Ascending aorta (tissue), 2 donors: ENCODE measurements at regions not wholly inside any gene's neighbourhood (a gene's known extent, or its start where the extent isn't known, plus 50 kb on each side); places are given as distances from the start of the nearest gene placed in this dataset.
"Not testable (repeated sequence)": the region's sequence is repeated elsewhere in the genome, so short reads cannot be mapped to it uniquely, and the experiment has no call there.

Experiments used
- DNase-seq, 2 donors: peaks; one replicate each; pipeline ENCODE4 v3.0.0-alpha.2; 2019; ENCODE audit warnings: low spot score in 2 of 2
- H3K27ac ChIP-seq, 2 donors: fragments of 200-600 bp; sonication (generic); one replicate each; pipeline ENCODE4 v1.5.1; 2016 to 2017; ENCODE audit warnings: mild to moderate bottlenecking in 1 of 2
- H3K27me3 ChIP-seq: fragments of 200-600 bp; sonication (generic); one replicate; pipeline ENCODE4 v1.5.1; 2017
- H3K36me3 ChIP-seq, 2 donors: fragments of 200-600 bp; sonication (generic); one replicate each; pipeline ENCODE4 v1.5.1; 2016
- H3K4me1 ChIP-seq, 2 donors: fragments of 200-600 bp; sonication (generic); one replicate each; pipeline ENCODE4 v1.5.1; 2016 to 2017; ENCODE audit warnings: mild to moderate bottlenecking in 1 of 2
- H3K4me3 ChIP-seq, 2 donors: fragments of 200-600 bp; sonication (generic); one replicate each; pipeline ENCODE4 v1.5.1; 2016 to 2017; ENCODE audit warnings: mild to moderate bottlenecking in 1 of 2
- H3K9me3 ChIP-seq, 2 donors: fragments of 200-600 bp; sonication (generic); one replicate each; pipeline ENCODE4 v1.5.1; 2016
- CTCF ChIP-seq, 3 experiments: fragments of 200-600 bp in 2 of 3; fragments of 450-650 bp in 1 of 3; sonication (generic) in 2 of 3; IDR thresholded peaks; one replicate each; pipeline ENCODE4 v1.5.1; 2016 to 2019; ENCODE audit warnings: antibody characterized with exemption in 3 of 3, mild to moderate bottlenecking in 1 of 3, moderate library complexity in 1 of 3
- intact Hi-C: fragments of 100-400 bp; cut with DNase I; formaldehyde crosslinking; loops from one replicate; pipeline ENCODE4 v1.15.1; 2023

- H3K27ac ChIP-seq: no peak overlapping the region
- H3K4me3 ChIP-seq: no peak overlapping the region
- no peaks in the 10 kb centered on the region for H3K27me3 ChIP-seq
- no peaks in the 10 kb centered on the region for H3K4me1 ChIP-seq
- H3K9me3 ChIP-seq: no peaks in the 10 kb centered on the region
- no peak for TF ChIP-seq CTCF (IDR thresholded peaks at IDR 0.05)
- no peaks in the 10 kb centered on the region for H3K36me3 ChIP-seq
- intact Hi-C loops: no loop called here
- DNase-seq: no peak
Observed at GRCh38 chr13:54033323-54033861, 1004.8 kb downstream of the OLFM4 start.

- intact Hi-C loops: no loop called here
- no peaks in the 10 kb centered on the region for H3K36me3 ChIP-seq
- no peak overlapping the region for H3K27ac ChIP-seq
- TF ChIP-seq CTCF (IDR thresholded peaks at IDR 0.05): no peak
- no peaks in the 10 kb centered on the region for H3K27me3 ChIP-seq
- H3K4me3 ChIP-seq: no peak overlapping the region
- no peaks in the 10 kb centered on the region for H3K9me3 ChIP-seq
- no peak for DNase-seq
- H3K4me1 ChIP-seq: no peaks in the 10 kb centered on the region
Observed at GRCh38 chr13:54034047-54034446, 1005.4 kb downstream of the OLFM4 start.

- intact Hi-C loops: not testable (repeated sequence)
Observed at GRCh38 chr13:54057416-54057815, 1028.8 kb downstream of the OLFM4 start.

GRCh38 chr13:54069958-54070357 is 1041.3 kb downstream of the OLFM4 start:
- H3K27me3 ChIP-seq, DNase-seq, H3K27ac ChIP-seq, H3K36me3 ChIP-seq, intact Hi-C loops, H3K4me1 ChIP-seq, H3K9me3 ChIP-seq, H3K4me3 ChIP-seq: not testable (repeated sequence)

More at GRCh38 chr13:54057416-54057815, 1028.8 kb downstream of the OLFM4 start:
- H3K27ac ChIP-seq, H3K27me3 ChIP-seq, H3K9me3 ChIP-seq, H3K36me3 ChIP-seq, DNase-seq, H3K4me3 ChIP-seq, H3K4me1 ChIP-seq: not testable (repeated sequence)

- no peak for TF ChIP-seq CTCF (IDR thresholded peaks at IDR 0.05)
- intact Hi-C loops: no loop called here
- H3K27ac ChIP-seq: no peak overlapping the region
- DNase-seq: no peak
- H3K9me3 ChIP-seq: no peaks in the 10 kb centered on the region
- no peaks in the 10 kb centered on the region for H3K27me3 ChIP-seq
- H3K4me1 ChIP-seq: no peaks in the 10 kb centered on the region
- H3K36me3 ChIP-seq: no peaks in the 10 kb centered on the region
- H3K4me3 ChIP-seq: no peak overlapping the region
Observed at GRCh38 chr13:54077569-54077968, 1049.0 kb downstream of the OLFM4 start.

GRCh38 chr13:54078271-54078870 is 1049.8 kb downstream of the OLFM4 start:
- Histone ChIP-seq H3K27ac (no peak overlapping the region), H3K9me3 (no peaks in the 10 kb centered on the region), H3K27me3 (no peaks in the 10 kb centered on the region), H3K36me3 (no peaks in the 10 kb centered on the region), H3K4me1 (no peaks in the 10 kb centered on the region), H3K4me3 (no peak overlapping the region)
- no peak for TF ChIP-seq CTCF (IDR thresholded peaks at IDR 0.05)
- no peak for DNase-seq
- intact Hi-C loops: no loop called here

DNA sequence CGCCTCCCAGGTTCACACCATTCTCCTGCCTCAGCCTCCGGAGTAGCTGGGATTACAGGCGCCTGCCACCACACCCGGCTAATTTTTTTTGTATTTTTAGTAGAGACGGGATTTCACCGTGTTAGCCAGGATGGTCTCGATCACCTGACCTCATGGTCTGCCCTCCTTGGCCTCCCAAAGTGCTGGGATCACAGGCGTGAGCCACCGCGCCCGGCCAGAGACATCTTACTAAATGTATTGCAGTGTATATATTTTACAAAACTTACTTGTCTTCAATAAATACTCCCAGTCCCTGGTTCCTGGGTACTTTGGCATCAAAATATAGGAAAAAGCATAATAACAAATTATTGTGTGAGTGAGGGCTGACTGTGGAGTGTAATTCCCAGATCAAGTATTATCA is 1053.7 kb downstream of the OLFM4 start:
- H3K9me3 ChIP-seq, H3K4me1 ChIP-seq, DNase-seq, H3K4me3 ChIP-seq, H3K27ac ChIP-seq, H3K36me3 ChIP-seq, intact Hi-C loops, H3K27me3 ChIP-seq: not testable (repeated sequence)
